ENCODE measurements at regions not wholly inside any gene's neighbourhood (a gene's known extent, or its start where the extent isn't known, plus 50 kb on each side); places are given as distances from the start of the nearest gene placed in this dataset.

- FAIRE-seq (no peak), ATAC-seq (no peak), DNase-seq (ENCODE audit: low spot score) (no peak)
- Histone ChIP-seq H3K4me2 (ENCODE audit: low read depth, low read length) (no peak overlapping the region), H3K9ac (ENCODE audit: insufficient read depth, low read depth, low read length) (no peak overlapping the region), H3K27ac (ENCODE audit: extremely low read length, insufficient read depth, low read length) (no peak overlapping the region), H3K9me3 (ENCODE audit: low read length) (no peaks in the 10 kb centered on the region), H2AFZ (ENCODE audit: low read length) (no peak overlapping the region), H3K4me1 (ENCODE audit: insufficient read depth, low read length) (no peaks in the 10 kb centered on the region), H3K36me3 (replicated peaks in 1 of 2; ENCODE audit: control insufficient read depth in 1 of 2, insufficient read depth in 2 of 2, low read length in 2 of 2) (no peaks in the 10 kb centered on the region), H4K20me1 (ENCODE audit: insufficient read depth, low read length) (no peaks in the 10 kb centered on the region), H3K4me3 (replicated peaks in 1 of 3; ENCODE audit: insufficient read depth in 1 of 3, low read depth in 2 of 3, low read length in 3 of 3) (no peak overlapping the region), H3K79me2 (ENCODE audit: insufficient read depth, low read length) (no peaks in the 10 kb centered on the region), H3K27me3 (ENCODE audit: control insufficient read depth in 1 of 2, insufficient read depth in 2 of 2, low read length in 2 of 2) (no peaks in the 10 kb centered on the region; a peak in 1 of 5 replicates)
- ChIA-PET POLR2A (no interaction called here), CTCF (ENCODE audit: low intra/inter-chr PET ratio, low total read pairs) (no interaction called here)
- no TSS peak for BruUV-seq (replicated peaks)
- no peak for TF ChIP-seq ZNF318 (CRISPR knock-in tag; IDR thresholded peaks at IDR 0.05)
- no peak for TF ChIP-seq ZNF616 (CRISPR knock-in tag; IDR thresholded peaks at IDR 0.05; ENCODE audit: low read depth)
- no peak for TF ChIP-seq ZBTB33 (CRISPR knock-in tag; IDR thresholded peaks at IDR 0.05)
- no peak for TF ChIP-seq CERS6 (CRISPR knock-in tag; IDR thresholded peaks at IDR 0.05)
- no peak for TF ChIP-seq MEIS1 (CRISPR knock-in tag; IDR thresholded peaks at IDR 0.05; ENCODE audit: borderline replicate concordance)
- no peak for TF ChIP-seq ZNF746 (CRISPR knock-in tag; IDR thresholded peaks at IDR 0.05)
- no peak for TF ChIP-seq ETS1 (CRISPR knock-in tag; IDR thresholded peaks at IDR 0.05)
- no peak for TF ChIP-seq HES4 (CRISPR knock-in tag; IDR thresholded peaks at IDR 0.05; ENCODE audit: borderline replicate concordance)
- no peak for TF ChIP-seq LBX2 (CRISPR knock-in tag; IDR thresholded peaks at IDR 0.05; ENCODE audit: borderline replicate concordance)
- TF ChIP-seq SP4 (CRISPR knock-in tag; IDR thresholded peaks at IDR 0.05) = no peak
- TF ChIP-seq ZFP36L2 (CRISPR knock-in tag; IDR thresholded peaks at IDR 0.05) = no peak
- in situ Hi-C loops (cut with HindIII; ENCODE audit: extremely low pct_ligation_motif_present, low pct_unique_long_range_greater_than_20kb) (no loop called here), intact Hi-C loops (cut with micrococcal nuclease; ENCODE audit: unreplicated experiment) (no loop called here)
- WGBS (ENCODE audit: low lambda C conversion rate) = 4% methylated on average over 2 of the region's 2 CpGs
These were observed 148.3 kb downstream of the POSTN start for GRCh38 chr13:37450276-37450675.

Measured in HepG2 (cell line).